K562 (cell line): ENCODE measurements at regions not wholly inside any gene's neighbourhood (a gene's known extent, or its start where the extent isn't known, plus 50 kb on each side); places are given as distances from the start of the nearest gene placed in this dataset.
"Not testable (repeated sequence)": the region's sequence is repeated elsewhere in the genome, so short reads cannot be mapped to it uniquely, and the experiment has no call there.

Experiments
- ATAC-seq: fragments of 200-7000 bp; cut with Tn5 transposase; 3 replicates; pipeline ENCODE4 v1.9.1; 2020; ENCODE audit warnings: moderate library complexity
- BruUV-seq: library from RNA; stranded (reverse); fragments of 400-500 nt; replicated peaks from 2 replicates; lab custom pipeline; 2021; lab: Mats Ljungman, UMichigan
- CTCF ChIA-PET: fragments of 300-600 bp; formaldehyde crosslinking; extraction: SDS; loops from one replicate; lab custom pipeline; 2021; ENCODE audit warnings: low intra/inter-chr PET ratio; lab: Yijun Ruan, JAX
- POLR2A ChIA-PET: fragments of 300-600, 350-650 bp; sonication (Branson Sonifier 250); formaldehyde crosslinking; extraction: SDS; loops from one replicate; lab custom pipeline; 2021; ENCODE audit warnings: antibody characterized with exemption, inconsistent platforms; lab: Yijun Ruan, JAX
- DNase-seq, 4 experiments: peaks; one replicate each; pipeline versions ENCODE4 v3.0.0 to v3.0.0-alpha.2; 2011 to 2018; ENCODE audit warnings: low spot score in 3 of 4, mixed read lengths in 3 of 4; ENCODE audit errors: extremely low read depth in 1 of 4
- FAIRE-seq: peaks from 2 replicates; lab custom pipeline; 2011; peaks lifted over from hg19 to GRCh38; lab: Jason Lieb, UNC
- H2AFZ ChIP-seq: 2 replicates; pipeline ENCODE4 v1.6.0; 2011; ENCODE audit warnings: low read depth, low read length, control low read depth, inconsistent platforms
- H3K27ac ChIP-seq: fragments of 200-600 bp; 3 replicates; pipeline ENCODE4 v1.8.0; 2011; ENCODE audit warnings: low read depth, mild to moderate bottlenecking, control low read depth, inconsistent platforms, low read length, moderate library complexity, mixed read lengths; ENCODE audit errors: extremely low read depth
- H3K27me3 ChIP-seq, 2 experiments: fragments of 300-600 bp in 1 of 2; 2 replicates in 1 of 2; 3 replicates in 1 of 2; pipeline versions ENCODE4 v1.6.0 to v1.8.0; 2011; ENCODE audit warnings: inconsistent platforms in 2 of 2, low read length in 2 of 2, mild to moderate bottlenecking in 1 of 2, mixed read lengths in 1 of 2, moderate library complexity in 1 of 2; ENCODE audit not compliant: control insufficient read depth in 2 of 2, insufficient read depth in 2 of 2
- H3K36me3 ChIP-seq: fragments of 300-600 bp; 3 replicates; pipeline ENCODE4 v1.8.0; 2011; ENCODE audit warnings: mild to moderate bottlenecking, low read length, inconsistent platforms; ENCODE audit not compliant: control insufficient read depth, insufficient read depth
- H3K4me1 ChIP-seq, 2 experiments: fragments of 200-600 bp in 1 of 2; replicated peaks in 1 of 2; 2 replicates in 1 of 2; 3 replicates in 1 of 2; pipeline versions ENCODE4 v1.5.1 to v1.8.0; 2011; ENCODE audit warnings: inconsistent platforms in 2 of 2, low read length in 2 of 2, mild to moderate bottlenecking in 1 of 2, mixed read lengths in 1 of 2, moderate library complexity in 1 of 2; ENCODE audit not compliant: control insufficient read depth in 2 of 2, insufficient read depth in 2 of 2
- H3K4me2 ChIP-seq: 2 replicates; pipeline ENCODE4 v1.6.1; 2011; ENCODE audit warnings: low read length, control low read depth, inconsistent platforms, mixed read lengths; ENCODE audit not compliant: insufficient read depth
- H3K4me3 ChIP-seq: fragments of 200-600 bp; sonication (generic), shearing (Covaris generic); 2 replicates; pipeline ENCODE4 v1.5.1; 2016; ENCODE audit warnings: control low read depth, inconsistent platforms
- H3K79me2 ChIP-seq: fragments of 200-600 bp; 3 replicates; pipeline ENCODE4 v1.8.0; 2011; ENCODE audit warnings: low read length, inconsistent platforms; ENCODE audit not compliant: control insufficient read depth, insufficient read depth
- H3K9ac ChIP-seq, 2 experiments: 2 replicates each; pipeline versions ENCODE4 v1.6.0 to v1.6.1; 2011; ENCODE audit warnings: low read depth in 2 of 2, low read length in 2 of 2, control low read depth in 1 of 2, inconsistent platforms in 1 of 2, mild to moderate bottlenecking in 1 of 2, mixed read lengths in 1 of 2; ENCODE audit not compliant: insufficient read depth in 1 of 2
- H3K9me1 ChIP-seq: one replicate; pipeline ENCODE4 v1.6.0; 2011; ENCODE audit warnings: inconsistent platforms, mild to moderate bottlenecking, low read length, moderate library complexity; ENCODE audit not compliant: control insufficient read depth, insufficient read depth
- H3K9me3 ChIP-seq: replicated peaks from 2 replicates; pipeline ENCODE4 v1.5.1; 2011; ENCODE audit warnings: low read depth, low read length, inconsistent platforms; ENCODE audit not compliant: control insufficient read depth, insufficient read depth
- H4K20me1 ChIP-seq: replicated peaks from 2 replicates; pipeline ENCODE4 v1.6.1; 2011; ENCODE audit warnings: low read length, inconsistent platforms, mixed read lengths; ENCODE audit not compliant: control insufficient read depth, insufficient read depth
- C11orf30 ChIP-seq: fragments of 450-650 bp; IDR thresholded peaks from 2 replicates; pipeline ENCODE4 v1.6.1; 2016; ENCODE audit warnings: low read depth, mild to moderate bottlenecking
- MAFF ChIP-seq: IDR thresholded peaks from 2 replicates; pipeline ENCODE4 v1.6.1; 2012; ENCODE audit warnings: low read length, improper control_type of control experiment
- MAFG ChIP-seq: fragments of 450-650 bp; conservative IDR thresholded peaks from 2 replicates; pipeline ENCODE4 v1.6.1; 2016; ENCODE audit warnings: missing genetic modification characterization, missing compliant biosample characterization
- MAFK ChIP-seq: IDR thresholded peaks from 2 replicates; pipeline ENCODE4 v1.6.1; 2011; ENCODE audit warnings: low read length, improper control_type of control experiment
- NCOR1 ChIP-seq: fragments of 450-650 bp; IDR thresholded peaks from 2 replicates; pipeline ENCODE4 v1.6.1; 2016; ENCODE audit warnings: mild to moderate bottlenecking, moderate library complexity
- NFE2 ChIP-seq: IDR thresholded peaks from 2 replicates; pipeline ENCODE4 v1.6.1; 2014; ENCODE audit warnings: antibody characterized with exemption, low read depth
- NFE2L1 ChIP-seq: fragments of 450-650 bp; IDR thresholded peaks from 2 replicates; pipeline ENCODE4 v1.6.1; 2016; ENCODE audit warnings: missing genetic modification characterization, low read depth, mild to moderate bottlenecking, missing compliant biosample characterization, moderate library complexity, borderline replicate concordance
- SMAD4 ChIP-seq: fragments of 250-450 bp; sonication (Bioruptor Pico); conservative IDR thresholded peaks from 2 replicates; pipeline ENCODE4 v1.8.0; 2021; ENCODE audit warnings: inconsistent platforms, mild to moderate bottlenecking, moderate library complexity
- VEZF1 ChIP-seq: fragments of 200-800 bp; sonication (Bioruptor generic); IDR thresholded peaks from 2 replicates; pipeline ENCODE4 v1.6.1; 2017; ENCODE audit warnings: missing genetic modification characterization, missing compliant biosample characterization
- ZNF316 ChIP-seq: fragments of 450-650 bp; IDR thresholded peaks from 2 replicates; pipeline ENCODE4 v1.6.1; 2016
- WGBS: fragments of 100-300 bp; shearing (Covaris generic); methylation state at CpG from one replicate; pipeline ENCODE4 v1.1.6; 2016; ENCODE audit warnings: low coverage, mixed read lengths; ENCODE audit not compliant: insufficient coverage; ENCODE audit errors: missing lambda C conversion rate; 5-methylcytosine and 5-hydroxymethylcytosine counted together
- in situ Hi-C: fragments of 300-500 bp; cut with MboI; formaldehyde crosslinking; loops from 4 replicates; pipeline ENCODE4 v1.15.0; 2018; ENCODE audit warnings: inconsistent platforms, mixed read lengths
- intact Hi-C: fragments of 100-400 bp; cut with micrococcal nuclease; formaldehyde crosslinking; loops from 2 replicates; pipeline ENCODE4 v1.14.2; 2022

DNA sequence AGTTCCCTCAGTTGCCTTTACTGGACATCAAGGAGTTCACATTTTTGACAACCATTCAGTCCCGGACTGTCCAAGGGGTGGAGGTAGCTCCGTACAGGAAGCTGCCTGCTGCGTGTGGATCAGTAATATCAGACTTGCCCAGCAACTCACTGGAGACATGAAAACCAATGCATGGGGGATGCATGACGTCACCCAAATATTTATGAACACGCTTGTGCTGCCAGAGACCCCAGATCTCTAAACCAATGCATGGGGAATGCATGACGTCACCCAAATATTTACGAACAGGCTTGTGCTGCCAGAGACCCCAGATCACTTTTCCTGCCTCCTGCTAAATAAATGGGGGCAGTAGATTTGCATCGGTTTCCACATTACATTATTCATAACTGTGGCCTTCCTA is 2137.4 kb upstream of the DEFB115 start:
- H3K27me3 ChIP-seq, FAIRE-seq, H4K20me1 ChIP-seq, BruUV-seq, intact Hi-C loops, H2AFZ ChIP-seq, H3K4me1 ChIP-seq, H3K9ac ChIP-seq, H3K4me2 ChIP-seq, H3K9me1 ChIP-seq, H3K79me2 ChIP-seq, H3K9me3 ChIP-seq, CTCF ChIA-PET, H3K27ac ChIP-seq, DNase-seq, ATAC-seq, H3K4me3 ChIP-seq, POLR2A ChIA-PET: not testable (repeated sequence)
- H3K36me3 ChIP-seq = peaks cover 14% of the 10 kb centered on the region; the same call in 1 of the 3 replicates
- in situ Hi-C loops = loop anchor here (5.0 to 25.0 kb wide), 5 partner anchors 667 to 1942 kb away; no protein-coding TSS in a partner anchor
- 29% methylated on average over 7 of the region's 8 CpGs for WGBS

DNA sequence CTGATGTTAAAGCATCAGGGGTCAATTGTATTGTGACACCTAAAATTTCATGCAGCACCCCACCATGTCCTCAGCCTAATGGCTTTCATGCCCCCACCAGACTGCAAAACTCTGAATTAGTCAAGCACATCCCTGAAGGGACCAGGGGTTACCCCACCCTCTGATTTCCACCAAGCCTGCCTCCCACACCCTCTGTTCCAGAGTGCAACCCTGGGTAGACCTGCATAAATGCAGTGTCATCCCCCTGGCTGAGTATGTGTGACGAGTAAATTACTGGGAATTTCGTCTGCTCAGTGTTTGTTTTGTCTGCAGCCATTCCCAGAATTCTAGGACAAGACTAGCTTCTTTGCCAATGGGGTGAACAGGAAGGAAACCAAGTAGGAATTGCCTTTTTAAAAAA is 2136.9 kb upstream of the DEFB115 start:
- BruUV-seq, H4K20me1 ChIP-seq, H3K9ac ChIP-seq, H2AFZ ChIP-seq, H3K27me3 ChIP-seq, H3K4me2 ChIP-seq, H3K4me3 ChIP-seq, CTCF ChIA-PET, H3K79me2 ChIP-seq, POLR2A ChIA-PET, FAIRE-seq, H3K9me3 ChIP-seq, intact Hi-C loops, H3K27ac ChIP-seq, H3K9me1 ChIP-seq, H3K4me1 ChIP-seq: not testable (repeated sequence)
- DNase-seq (peak in 2 of 4 experiments; percentile 30 to 69), ATAC-seq (peak; percentile 97)
- in situ Hi-C loops = loop anchor here (5.0 to 25.0 kb wide), 5 partner anchors 667 to 1942 kb away; no protein-coding TSS in a partner anchor
- TF ChIP-seq SMAD4 (peak; percentile 91), ZNF316 (peak; percentile 77), VEZF1 (CRISPR knock-in tag) (0 out of 2 replicates have a peak, but pooled peaks have one; percentile 30), C11orf30 (peak; percentile 75; the same call in 1 of the 2 replicates), MAFK (peak; percentile 59; the same call in 1 of the 2 replicates), MAFG (tag) (peak; percentile 84), MAFF (peak; percentile 53; the same call in 1 of the 2 replicates), NCOR1 (peak; percentile 38), NFE2L1 (0 out of 2 replicates have a peak, but pooled peaks have one; percentile 24), NFE2 (peak; percentile 82)
- peaks cover 14% of the 10 kb centered on the region; the same call in 1 of the 3 replicates for H3K36me3 ChIP-seq
- WGBS = 10% methylated on average over 2 of the region's 2 CpGs
